Smooth muscle cell of the brain vasculature (primary cell): ENCODE measurements at regions not wholly inside any gene's neighbourhood (a gene's known extent, or its start where the extent isn't known, plus 50 kb on each side); places are given as distances from the start of the nearest gene placed in this dataset.

Experiments used
- DNase-seq: peaks from one replicate; pipeline ENCODE4 v3.0.0-alpha.2; 2012; ENCODE audit warnings: low read depth, low spot score

DNA sequence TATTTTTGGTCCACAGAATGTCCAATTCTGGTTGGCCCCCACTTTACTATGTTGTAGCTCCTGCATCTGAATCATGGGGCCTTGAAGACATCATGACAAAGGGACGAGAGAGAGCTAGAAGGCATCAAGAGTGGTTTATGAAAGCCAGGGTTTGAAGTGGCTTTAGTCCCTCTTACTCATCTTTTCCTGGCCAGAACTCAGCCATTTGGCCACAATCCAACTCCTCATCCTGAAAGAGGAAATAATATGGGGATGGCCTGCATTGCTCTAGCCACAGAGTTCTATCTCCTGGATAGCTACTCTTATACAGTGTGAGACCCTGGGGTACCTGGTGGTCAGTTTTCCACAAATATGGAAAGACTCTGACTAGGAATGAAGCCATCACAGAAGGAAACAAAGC, 418.9 kb downstream of the XPNPEP1 start:
- no peak for DNase-seq

DNA sequence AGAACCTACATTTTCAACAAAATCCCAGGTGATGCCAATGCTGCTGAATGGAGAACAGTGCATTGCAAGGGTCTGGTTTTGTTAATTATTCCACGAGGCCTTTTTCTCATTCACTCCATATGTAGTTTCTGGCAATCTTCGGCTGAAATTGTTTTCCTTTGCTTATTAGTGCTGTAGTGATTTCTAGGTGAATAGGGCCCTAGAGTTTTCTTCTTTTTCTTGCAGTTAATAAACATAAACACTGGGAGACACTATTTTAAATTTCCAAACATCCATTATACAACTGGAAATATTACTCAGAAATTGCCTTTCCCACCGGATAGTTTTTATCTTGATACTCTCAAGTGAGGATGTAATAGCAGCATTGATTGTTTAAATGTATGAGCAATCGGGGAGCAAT, 435.6 kb downstream of the XPNPEP1 start:
- DNase-seq = no peak

DNA sequence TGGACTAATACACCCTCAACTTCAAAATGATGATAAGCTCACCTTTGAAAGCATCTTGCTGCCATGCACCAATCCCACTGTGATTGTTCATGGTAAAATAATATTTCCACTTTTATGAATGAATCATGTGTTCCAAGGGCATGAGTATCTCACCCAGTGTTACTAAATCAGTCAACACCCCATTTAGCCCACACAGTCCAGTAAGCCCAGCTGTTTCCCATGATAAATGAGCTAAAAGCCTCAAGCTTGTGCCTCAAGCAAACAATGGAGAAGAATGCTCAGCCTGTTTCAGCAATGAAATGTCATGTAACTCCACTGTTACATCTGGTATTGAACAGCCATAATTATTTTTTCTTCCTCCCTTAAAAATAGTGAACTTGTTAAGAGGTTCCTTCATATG, 442.5 kb downstream of the XPNPEP1 start:
- DNase-seq = no peak

DNA sequence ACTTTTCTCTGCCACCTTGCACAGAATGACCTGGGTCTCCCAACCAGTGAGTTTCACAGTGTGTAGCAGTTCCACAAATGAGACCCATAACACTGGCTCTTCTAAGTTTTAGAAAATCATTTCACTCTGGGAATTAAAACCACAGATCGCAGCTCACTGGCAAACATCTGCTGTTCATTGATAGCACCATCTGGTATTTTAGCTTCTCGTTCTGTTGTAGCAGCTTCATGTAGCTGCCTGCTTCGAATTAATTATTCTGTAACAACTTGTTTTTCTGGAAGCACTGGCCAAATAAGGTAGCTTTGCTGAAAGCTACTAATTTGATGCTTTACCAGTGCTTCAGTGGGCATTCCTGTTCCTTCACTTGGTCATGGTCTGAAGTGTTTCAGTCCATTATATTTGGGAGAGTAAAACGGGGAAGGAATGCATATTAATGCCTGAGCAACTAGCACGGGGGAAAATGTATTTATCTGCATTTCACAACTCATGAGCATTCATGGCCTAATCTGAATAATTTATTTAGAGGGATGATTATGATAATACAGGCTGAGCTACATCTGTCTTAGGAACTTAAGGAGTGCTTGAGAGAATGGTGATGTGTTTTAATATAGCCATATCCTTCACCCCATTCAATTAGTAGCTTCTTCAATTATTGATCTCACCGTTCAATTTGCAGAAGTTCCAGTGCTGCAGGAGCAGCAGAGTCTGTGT, 447.4 kb downstream of the XPNPEP1 start:
- no peak for DNase-seq

DNA sequence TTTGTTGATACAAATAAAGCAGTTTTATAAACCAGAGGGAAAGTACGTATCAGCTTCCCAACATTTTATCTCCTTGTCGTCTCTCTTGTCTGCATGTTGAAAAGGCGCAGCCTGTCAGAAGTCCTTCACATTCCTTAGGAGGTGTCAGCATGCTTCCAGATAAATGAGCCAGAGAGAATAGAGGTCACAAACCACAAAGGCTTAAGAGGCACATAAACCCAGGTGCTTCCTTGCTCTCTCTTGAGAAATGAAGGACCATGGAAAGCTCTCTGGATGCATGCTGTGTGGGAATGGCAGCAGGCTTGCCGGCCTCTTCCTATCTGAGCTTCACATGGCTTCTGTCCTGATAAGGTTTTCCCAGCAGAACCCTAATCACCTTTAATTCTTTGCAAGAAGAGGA, 448.5 kb downstream of the XPNPEP1 start:
- no peak for DNase-seq

DNA sequence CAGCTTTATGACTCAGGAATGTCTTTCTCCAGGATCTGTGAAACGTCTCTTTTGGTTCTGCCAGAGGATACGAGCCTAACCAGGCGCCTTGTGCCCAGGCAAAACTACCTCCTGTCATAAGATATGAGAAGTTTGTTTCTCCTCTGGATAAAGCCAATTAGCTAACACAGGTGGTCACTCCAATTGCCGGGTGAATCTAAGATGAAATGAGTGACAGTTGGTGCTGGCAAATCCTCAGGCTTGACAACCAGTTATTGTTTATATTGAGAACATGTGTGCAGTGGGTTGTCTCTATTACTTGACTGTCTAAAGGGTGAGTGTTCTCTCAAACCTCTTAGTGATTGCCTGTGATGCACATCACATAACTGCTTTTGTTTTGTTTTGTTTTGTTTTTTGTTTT, 449.1 kb downstream of the XPNPEP1 start:
- no peak for DNase-seq

DNA sequence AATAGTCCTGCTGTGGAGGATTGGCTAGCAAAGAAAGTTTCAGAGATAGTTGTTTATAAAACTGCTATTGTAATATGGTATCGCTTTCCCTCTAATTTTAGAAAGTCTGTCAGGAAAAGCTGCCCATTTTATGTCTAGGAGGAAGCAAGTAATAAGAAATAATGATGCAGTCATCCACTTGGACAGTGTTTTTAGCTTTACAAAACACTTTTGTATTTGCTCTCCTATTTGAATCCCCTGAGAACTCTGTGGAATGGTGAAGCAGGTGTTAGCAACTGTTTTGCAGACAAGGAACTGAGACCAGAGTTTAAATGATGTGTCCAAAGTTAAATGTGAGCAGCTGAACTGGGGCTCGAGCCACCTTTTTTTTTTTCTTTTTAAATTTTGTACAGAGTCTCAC, 455.8 kb downstream of the XPNPEP1 start:
- DNase-seq = no peak

DNA sequence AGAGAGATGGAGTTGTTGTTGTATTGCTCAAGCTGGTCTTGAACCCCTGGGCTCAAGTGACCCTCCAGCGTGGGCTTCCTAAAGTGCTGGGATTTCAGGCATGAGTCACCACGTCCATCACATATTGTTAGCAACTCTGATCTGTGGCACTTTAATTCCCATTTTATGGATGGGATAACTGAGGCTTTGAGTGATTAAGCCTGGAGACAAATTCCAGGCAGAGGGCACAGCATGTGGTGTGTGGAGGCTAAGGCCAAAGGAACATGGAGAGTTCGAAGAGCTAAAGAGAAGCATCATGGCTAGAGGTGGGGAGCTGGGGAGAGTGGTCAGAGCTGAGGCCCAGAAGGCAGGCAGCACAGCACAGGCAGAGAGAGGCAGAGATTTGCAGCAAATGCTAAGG, 458.4 kb downstream of the XPNPEP1 start:
- no peak for DNase-seq

DNA sequence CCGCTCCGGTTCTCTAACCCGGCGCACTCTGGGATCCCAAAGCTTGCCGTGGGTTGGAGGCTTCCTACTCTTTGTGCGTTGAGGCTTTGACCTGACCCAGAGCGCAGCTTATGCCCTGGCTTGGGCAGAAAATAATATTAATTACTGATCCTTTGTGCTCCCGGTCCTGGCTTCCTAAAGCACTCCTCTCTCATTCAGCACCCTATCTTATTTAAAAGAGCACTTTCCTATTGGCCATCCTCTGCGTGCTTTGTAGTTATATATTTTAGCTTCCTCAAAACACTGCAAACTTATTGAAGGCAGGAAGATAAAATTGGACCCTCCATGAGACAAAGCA, 466.0 kb downstream of the XPNPEP1 start:
- DNase-seq = no peak

DNA sequence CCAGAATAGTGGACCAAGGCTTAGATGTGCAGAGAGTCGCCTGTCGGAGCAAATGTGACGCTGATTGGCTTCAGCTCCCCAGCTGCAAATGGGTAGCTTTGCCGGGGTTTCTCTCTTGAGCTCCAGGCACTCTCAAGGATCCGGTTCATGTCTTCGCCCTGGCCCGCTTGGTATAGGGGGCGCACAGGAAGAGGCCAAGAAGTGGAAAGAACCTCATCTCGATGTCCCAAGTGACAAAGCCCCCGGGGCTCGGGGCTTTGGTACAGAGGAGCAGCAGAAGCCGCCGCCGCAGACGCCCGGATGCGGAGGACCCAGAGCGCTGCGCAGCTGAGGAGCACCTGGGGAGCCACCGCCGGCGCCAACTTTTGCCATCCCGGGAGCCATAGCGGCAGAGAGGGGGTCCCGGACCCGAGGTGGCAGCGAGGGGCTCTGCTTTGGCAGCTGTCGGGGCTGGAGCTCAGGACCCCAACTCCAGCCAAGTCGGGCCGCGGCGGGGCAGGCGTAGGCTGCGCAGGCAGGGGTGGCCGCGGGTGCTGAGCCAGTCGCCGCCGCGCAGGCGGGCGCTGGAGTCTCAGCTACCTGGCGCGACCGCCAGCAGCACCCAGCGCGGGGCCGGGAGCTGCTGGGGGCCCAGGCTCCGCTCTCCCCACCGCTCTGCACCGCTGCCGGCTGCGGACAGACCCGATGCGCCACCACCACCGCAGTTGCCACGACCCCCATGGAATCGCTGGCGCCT, 466.6 kb downstream of the XPNPEP1 start:
- no peak for DNase-seq

DNA sequence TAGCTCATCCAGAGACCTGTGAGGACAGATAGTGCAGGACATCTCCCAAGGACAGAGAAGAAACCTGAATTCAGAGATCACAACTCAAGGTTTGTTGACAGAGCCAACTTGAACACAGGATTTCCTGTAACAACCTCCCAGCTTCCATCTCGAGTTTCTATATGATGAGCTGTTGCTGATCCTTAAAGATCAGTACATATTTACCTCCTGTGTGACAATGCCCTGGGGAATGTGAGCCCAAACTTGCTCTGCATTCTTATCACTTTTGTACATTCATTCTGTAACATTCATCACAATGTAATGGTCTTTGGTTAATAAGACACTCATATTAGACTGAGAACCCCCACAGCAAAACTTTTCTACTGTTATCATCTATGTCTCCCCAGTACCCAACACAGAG, 468.6 kb downstream of the XPNPEP1 start:
- DNase-seq = no peak

DNA sequence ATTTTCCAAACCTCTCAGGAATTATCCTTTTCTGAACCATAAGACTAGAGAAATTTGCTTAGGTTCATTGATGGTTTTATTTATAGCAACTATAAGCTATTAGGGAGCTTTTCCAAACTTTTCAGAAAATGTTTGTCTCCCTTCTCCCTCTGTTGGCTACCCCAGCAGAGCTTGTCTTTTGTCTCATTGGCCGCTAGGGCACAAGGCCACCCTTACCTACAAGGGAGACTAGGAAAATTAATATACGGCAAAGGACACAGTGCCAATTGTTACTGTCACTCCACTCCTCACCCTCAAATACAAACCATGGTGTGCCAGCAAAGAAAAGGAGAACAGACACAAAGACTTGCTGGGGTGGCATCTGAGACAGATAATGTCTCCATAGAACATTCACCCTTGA, 471.4 kb downstream of the XPNPEP1 start:
- no peak for DNase-seq

DNA sequence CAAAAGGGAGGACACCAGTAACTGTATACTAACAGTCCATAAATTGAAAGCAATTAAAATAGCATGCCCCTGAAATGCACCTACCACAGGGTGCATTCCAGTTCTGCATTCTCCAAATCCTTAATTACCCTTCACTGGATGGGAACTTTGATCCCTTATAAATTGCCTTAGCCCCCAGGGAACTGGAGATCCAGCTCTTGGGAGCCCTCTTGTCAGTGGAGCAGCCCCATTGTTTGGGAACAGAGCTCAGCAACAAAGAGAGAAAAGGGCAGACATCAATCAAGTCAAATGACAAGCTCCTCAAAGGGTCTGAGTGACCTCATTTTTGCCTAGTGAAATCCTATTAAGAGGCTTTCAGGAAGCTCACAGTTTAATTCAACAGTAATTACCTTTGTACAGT, 472.6 kb downstream of the XPNPEP1 start:
- no peak for DNase-seq

DNA sequence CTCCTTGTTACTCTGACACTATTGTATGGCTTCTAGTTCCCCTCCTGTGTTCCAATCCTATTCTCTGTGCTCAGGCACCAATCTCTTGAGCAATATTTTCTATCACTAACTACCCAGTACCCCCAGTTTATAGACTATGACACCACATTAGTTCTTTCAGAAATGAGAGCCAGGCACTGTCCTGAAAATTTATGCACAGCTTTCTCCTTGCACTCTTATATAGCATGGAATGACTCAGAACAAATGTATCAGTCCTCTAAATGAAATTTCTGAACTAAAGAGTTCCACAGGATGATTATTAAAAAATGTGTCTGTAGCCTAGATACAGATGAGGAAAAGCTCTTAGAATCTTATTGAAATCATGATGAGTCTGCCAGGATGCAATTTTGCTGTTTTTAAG, 489.9 kb downstream of the XPNPEP1 start:
- no peak for DNase-seq

DNA sequence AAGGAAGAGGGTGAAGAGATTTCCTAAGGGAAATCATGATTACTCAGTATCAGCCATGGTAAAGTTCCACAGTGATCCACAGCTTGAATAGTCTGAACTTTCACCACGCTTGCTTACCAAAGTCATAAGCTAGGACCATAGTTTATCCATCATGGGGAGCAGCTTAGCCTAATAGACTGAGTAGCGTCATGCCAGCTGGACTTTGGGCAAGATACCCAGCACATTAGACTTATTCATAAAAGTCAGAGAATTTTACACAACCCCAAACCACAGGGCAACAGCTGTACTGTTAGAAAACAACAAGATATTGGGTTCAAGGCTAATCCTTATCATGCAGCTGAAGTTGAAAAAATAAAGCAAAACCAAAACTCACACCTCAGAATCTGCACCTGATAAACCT, 491.0 kb downstream of the XPNPEP1 start:
- DNase-seq = no peak

DNA sequence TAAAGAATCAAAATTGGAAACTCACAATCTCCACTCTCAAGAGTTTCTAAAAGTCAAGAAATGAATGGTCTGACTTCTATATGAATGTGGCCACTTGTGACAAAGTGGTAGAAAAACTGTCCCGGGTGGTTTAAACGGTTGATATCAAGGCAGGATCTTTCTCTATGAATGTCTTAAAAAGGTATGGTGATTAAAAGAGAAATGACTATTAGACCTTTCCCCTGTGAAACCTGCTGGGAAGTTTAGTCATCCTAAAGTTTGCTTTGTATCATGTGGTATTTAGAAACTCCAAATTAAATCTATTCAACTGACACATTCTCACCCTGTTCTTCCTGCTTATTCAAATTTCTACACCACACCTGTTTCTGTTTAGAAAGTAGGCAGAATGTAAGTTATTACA, 492.5 kb downstream of the XPNPEP1 start:
- no peak for DNase-seq

DNA sequence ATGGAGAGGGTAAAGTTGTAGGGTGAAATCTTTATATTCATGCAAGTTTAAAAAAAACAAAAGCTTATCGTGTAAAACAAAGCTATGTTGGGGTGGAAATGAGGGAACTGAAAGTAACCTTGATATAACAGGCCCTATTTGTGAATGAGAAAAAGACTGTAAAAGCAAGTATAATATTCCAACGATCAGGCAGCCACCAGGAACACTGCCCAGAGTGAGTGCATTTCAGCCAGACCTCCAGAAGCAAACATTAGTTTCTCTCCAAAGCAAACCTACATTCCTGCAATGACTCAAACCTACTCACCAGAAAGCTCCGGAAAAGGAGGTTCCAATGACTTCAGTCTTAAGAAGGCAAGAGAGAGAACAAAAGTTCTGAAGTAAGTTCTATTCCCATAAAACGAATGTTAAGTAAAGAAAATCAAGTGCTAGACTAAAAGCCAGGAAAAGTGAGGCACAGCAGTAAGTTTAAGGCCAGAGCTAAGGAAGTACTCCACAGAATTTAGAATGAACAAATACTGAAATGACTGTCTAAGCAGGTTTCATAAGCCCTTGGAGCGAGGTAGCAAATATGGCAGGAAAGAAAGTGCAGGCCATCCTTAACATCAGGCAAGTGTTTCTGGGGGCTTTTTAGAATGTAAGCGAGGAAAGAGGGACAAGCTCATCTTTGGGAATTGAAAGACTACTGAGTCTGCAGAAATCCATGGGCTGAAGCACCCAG, 493.1 kb downstream of the XPNPEP1 start:
- no peak for DNase-seq

DNA sequence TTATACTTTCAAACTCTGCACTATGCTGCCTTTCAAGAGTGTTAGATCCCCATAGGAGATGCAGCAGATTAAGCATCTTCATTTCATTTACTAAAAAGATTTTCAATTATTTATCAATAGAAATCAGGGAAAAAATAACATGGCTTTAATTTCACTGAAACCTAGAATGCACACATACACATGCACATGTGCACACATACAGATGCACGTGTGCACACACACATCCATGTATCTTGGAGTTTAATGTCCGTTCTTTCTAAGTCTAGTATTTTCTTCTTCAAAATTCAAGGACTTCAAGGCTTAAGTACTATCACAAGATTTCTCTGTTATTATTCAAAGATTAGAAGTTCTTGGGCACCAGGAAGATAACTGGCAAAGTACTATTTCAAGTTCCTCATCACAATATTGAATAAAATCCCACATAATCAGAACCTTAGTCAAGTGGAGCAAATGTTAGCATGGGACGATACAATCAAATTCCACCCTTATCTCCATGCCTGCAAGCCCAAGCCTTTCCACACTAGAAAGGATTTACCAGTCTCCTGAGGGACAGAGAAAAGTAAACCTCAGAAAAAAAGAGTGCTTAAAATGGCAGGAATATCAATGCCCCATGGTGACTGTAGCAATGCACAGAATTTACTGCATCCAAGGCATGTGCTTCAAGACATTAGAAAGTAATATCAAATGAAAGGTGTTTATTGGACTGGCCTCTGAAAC, 494.4 kb downstream of the XPNPEP1 start:
- no peak for DNase-seq

DNA sequence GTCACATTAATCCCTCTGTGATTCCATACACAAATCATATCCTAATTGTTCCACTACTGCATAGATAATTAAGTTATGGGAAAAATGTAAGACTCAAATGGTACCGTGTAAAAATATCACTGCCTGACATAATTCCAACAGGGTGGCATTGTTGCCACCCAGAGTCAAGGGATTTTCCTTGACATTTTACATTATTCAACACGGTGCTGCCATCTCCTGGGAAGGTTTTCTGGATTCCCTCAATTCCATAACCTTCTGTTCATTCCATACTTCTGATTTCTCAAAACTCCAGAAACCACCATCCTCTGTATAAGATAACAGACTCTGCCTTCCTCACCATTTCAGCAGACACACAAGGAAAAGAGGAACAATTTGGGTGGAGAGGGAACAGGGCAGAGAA, 495.9 kb downstream of the XPNPEP1 start:
- no peak for DNase-seq

DNA sequence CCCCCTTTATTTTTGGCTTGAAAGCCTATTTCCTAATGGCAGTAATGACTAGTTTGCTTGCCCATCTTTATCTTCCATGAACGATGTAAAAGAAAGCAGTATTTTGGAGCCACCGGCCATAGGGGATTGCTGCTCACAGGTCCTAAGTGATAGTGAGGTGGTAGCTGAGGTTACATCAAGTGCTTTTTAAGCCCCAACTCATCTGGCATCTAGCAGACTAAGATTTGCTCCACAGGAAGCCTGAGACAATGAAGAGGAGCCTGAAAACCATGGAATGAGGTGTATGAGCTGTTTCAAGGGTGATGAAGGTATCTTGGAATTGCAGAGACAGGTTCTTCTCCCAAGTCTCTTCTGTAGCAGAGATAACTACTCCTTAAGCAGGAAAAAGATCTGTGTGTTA, 496.3 kb downstream of the XPNPEP1 start:
- no peak for DNase-seq

DNA sequence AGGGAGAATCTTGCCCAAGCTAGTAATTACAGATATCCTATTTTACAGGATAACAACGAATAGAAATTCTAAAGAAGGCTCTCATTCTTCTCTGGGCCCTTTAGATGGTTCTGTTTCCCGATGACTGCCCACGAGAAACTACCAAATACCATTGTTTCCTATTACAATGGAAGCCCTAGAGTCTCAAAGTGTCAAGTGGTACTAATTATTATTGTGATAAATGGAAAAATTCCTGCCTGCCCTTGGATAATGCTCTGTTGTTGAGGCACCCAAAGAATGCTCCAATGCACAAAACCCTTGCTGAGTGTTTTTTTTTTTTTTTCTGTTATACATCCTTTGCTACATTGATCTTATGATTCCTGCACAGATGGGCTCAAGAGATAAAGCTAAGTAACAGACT, 504.5 kb downstream of the XPNPEP1 start:
- no peak for DNase-seq

DNA sequence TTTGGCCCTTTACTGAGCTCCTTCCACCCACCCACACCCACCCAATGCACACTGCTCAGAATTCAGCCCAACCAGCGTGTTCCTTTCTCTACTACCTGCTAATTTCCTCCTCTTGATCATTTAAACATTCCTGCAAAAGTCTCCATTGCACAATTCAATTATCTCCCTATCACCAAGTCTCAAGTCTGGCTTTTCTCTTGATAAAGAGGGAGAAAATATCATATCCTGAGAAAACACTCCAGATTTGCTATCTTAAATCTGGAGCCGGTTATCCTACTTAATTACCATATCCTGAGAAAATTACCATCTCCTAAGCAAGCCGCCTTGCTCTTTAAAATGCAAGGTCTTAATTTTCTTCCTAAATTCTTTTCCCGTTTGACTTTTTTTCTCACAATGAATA, 505.5 kb downstream of the XPNPEP1 start:
- no peak for DNase-seq
